Umbilical cord (tissue), 1 donor: ENCODE measurements at regions not wholly inside any gene's neighbourhood (a gene's known extent, or its start where the extent isn't known, plus 50 kb on each side); places are given as distances from the start of the nearest gene placed in this dataset.

Experiments
- DNase-seq: peaks from one replicate; pipeline ENCODE4 v3.0.0-alpha.2; 2015; ENCODE audit warnings: low spot score

DNA sequence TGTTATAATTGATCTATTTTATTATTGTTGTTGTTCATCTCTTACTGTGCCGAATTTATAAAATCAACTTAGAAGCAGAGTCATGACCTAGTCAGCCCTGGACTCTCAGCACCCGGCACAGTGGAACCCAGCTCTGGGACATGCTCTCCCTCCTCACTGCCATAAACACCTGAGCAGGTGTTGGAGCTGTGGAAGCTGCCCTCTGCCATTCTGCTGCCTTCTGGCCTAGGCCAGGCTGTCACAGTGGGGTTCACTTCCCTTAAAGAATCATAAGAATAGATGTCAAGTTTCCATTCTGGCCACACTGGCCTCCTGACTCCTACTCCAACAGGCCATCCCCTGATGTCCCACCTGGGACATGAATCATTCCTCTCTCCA is 192.2 kb downstream of the ZFP36L2 start:
- DNase-seq, result no peak

DNA sequence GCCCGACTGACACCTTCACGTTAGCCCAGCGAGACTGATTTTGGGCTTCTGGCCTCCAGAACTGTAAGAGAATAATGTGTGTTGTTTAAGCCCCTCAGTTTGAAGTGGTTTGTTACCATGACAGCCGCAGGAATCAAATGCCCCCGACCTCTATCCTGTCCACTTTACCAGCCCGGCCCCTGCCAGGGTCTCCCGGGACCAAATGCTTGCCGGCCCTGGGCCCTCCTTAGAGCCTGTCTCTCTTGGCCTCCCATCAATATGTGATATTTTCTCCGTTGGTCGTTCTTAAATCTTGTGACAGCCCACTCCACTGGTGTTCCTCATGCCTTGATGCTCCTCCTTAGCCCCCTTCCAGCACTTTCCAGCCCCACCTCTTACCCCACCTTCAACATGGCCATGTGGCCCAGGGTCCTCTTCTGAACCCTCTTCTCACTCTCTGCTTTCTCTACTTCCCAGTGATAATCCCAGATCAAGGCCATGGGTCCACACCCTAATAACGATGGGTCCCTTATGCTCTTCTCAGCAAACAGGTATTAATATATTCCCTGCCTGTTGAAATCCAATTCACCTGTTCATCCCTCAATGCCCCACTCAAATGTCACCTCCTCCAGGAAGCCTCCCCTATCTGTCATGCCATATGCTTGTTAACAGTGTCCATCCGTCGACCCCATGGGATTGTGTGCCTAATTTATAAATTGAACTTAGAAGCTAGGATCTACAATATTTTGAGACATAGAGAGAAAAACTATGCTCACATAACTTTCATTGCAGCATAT is 192.8 kb downstream of the ZFP36L2 start:
- no peak for DNase-seq

DNA sequence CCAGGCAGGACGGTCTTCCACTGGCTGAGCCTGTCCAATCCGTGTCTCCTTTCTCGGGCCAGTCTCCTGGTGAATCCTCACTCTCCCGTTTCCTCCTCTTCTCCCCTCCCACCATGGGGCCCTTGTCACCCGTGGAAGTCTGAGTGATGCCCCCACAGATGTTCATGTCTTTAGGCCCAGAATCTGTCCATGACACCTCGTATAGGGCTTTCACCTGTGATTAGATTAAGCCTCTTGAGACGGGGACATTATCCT is 193.5 kb downstream of the ZFP36L2 start:
- no peak for DNase-seq

DNA sequence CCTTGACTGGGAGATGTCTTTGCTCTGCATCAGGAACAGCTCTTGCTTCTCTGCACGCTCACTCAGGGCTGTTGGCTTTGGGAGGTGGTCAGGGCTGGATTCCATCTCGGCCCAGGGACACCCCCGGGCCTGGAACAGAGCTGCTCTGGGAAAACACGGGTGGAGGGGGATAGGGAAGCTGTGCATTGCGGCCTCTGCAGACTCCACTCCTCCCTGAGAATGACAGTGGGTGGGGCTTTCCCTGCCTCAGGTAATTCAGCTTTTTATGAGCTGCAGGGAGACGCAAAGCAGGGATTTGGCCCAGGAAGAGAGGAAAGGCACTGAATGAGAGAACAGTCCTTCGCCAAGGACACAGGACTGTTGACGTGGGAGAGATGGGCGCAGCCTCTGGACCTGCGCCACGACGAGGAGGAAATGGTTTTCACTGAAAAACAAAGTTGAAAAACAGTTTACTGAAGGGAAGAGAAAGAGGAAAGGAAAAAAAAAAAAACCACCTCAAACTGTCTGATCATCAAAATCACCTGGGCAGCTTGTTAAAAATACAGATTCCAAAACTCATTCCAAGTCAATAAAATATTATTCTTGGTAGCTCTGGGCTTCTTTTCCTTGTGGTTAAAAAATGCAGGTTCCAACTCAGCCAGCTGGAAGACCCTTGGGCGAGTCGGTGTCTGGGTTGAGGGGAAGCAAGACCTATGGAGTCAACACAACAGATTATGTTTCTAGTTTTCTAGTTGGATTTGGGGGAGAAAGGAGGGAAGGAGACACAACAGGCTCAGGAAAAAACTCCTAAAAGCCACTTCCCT is 194.0 kb downstream of the ZFP36L2 start:
- DNase-seq, result peak; percentile 91

DNA sequence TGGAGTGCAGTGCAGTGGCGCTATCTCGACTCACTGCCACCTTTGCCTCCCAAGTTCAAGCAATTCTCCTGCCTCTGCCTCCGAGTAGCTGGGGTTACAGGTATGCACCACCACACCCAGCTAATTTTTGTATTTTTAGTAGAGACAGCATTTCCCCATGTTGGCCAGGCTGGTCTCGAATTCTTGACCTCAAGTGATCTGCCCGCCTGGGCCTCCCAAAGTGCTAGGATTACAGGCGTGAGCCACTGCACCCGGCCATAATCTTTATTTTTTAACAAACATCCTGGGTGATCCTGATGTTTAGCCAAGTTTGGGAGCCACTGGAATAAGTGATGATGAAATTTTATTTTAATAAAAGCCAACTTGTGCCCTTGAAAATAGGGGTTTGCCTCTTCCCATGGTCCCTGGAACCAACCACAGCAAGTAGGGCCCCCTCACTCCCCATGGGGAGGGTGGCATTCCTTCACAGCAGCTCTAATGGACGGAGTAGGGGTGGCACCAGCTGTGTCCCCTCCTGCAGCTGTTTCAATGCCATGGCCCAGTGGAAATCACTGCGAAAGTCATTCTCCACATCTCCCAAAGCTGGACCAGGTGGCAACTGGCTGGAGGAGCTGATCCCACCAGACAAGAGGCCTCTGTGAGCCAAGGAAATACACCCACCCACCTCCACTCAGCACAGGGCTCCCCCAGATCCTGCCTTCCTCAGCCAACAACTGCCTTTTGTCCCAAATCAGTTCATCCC is 194.8 kb downstream of the ZFP36L2 start:
- DNase-seq, result no peak

DNA sequence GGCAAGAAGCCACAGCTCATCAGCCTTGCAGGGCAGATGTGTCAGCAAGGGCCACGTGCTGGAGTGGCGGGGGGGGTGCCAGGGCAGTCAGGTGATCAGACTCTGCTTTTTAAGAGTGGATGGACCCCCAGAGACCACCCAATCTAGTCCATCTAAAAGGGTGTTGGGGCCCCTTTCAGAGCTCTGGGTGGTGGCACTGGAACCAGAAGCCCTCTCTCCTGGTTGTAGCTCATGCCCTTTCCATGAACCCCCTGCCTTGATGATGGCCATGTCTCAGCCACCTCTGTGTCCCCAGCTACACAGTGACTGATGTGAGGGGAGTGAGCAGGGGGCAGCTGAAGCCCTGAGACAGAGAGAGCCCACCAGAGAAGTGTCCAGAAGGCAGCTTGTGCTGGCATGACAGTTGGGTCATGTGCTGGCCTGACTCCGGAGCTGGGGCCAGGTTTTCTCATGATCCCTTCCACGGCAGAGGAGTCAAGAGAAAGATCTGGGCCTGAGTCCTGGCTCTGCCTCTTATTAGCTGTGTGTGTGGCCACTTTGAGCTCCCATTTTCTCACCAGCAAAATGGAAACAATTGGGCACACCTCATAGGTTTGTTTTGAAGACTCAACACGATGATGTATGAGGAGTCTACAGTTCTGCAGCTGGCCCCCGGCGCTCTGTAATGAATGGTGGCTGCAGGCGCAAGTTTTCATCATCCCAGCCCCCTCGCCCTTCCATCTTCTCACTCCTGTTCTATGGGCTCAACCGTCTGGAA is 195.7 kb downstream of the ZFP36L2 start:
- DNase-seq, result no peak

DNA sequence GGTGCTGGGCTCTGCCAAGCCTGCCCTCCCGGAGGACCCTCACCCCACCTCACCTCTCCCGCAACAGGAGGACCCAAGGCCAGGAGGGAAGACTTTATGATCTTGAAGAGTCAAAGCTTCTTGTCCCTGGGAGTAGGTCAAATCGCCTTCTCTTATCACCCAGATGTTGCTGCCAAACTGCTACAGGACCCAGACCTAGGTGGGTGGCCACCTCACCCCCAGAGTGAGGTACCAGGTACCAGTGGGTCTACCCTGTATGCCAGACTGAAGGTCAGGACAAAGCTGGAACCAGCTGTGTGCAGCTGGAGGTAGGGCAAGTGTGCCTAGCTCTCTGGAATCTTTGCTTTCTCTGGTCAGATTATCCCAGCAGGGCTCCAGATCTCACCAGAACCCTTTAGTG is 197.2 kb downstream of the ZFP36L2 start:
- DNase-seq, result no peak

DNA sequence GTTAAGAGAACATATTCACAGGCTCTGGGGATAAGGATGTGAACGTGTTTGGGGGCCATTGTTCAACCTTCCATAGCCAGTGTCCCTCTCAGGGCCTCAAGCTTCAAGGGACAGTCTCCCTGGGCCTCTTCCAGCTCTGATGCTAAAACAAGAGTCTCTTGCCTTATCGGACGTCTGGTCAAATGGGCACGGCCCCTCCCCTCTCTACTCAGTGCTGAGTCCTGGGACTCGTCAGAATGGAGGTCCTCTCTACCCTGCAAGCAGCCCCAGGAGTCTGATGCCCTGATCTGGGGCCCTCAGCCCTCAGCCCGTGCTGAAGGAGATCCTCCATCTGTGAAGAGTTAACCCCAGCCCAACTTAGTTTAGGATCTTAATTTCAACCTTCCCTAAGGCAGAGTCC is 198.2 kb downstream of the ZFP36L2 start:
- no peak for DNase-seq

DNA sequence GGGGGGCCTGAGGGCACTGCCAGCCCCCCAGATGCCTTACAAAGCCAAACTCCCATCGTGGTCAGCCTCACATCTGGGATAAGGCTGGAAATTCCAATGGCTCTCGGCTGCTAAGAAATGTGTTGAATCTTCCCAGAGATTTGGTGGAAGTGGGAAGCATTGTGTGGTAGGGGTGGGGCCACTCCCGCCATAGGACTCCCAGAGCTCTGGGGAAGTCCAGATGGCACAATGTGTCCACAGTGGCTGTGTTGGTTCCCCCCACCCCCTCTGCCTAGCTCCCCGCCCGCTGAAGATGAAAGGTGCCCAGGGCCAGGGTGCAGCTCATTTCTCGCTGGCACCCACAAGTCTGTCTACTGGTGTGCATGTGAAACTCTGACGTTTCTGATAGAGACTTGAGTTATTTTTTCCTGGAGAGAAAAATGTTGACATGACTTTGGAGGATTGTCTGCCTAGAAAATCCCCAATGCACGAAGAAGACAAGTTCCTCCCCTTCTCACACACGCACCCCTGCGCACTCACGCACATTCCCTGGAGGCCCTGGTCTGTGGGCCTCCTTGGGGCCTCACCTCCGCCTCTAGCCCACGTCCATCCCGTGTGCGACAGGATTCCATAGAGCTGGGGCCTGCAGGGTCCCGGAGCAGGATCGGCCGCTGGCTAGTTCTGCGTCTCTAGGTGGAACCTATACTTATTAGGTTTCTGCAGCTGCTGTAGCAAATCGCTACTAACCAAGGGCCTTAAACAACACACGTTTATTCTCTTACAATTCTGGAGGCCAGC is 199.1 kb downstream of the ZFP36L2 start:
- DNase-seq, result peak; percentile 72

DNA sequence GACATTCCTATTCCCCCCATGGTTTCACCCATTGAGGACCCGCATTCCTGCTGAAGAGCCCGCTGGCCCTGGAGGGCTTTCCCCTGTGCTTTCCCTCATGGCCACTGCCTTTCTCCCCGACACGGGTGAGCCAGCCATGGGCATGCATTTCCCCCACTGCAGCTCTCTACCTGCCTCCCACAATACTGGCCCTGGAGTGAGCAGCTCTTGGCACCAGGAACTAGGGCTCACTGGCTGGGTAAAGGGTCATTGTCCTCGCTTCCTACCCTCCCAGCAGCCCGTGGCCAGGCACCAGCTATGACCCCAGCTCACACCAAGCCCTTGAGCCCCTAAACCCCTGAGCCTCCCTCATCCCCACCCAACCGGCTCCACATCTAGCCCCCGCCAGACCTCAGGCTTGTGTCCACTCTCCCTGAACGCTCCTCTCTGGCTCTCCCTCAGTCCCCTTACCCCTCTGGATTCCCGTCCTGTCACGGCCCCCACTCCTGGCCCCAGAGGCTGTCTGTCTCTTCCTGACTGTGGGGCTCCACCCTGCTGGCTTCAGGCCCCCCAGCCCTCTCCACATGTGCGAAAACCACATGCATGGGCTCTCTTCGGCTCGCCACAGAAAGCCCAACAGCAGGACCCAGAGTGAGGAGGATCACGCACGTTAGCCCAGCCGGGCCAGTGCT is 199.8 kb downstream of the ZFP36L2 start:
- peak; percentile 52 for DNase-seq

DNA sequence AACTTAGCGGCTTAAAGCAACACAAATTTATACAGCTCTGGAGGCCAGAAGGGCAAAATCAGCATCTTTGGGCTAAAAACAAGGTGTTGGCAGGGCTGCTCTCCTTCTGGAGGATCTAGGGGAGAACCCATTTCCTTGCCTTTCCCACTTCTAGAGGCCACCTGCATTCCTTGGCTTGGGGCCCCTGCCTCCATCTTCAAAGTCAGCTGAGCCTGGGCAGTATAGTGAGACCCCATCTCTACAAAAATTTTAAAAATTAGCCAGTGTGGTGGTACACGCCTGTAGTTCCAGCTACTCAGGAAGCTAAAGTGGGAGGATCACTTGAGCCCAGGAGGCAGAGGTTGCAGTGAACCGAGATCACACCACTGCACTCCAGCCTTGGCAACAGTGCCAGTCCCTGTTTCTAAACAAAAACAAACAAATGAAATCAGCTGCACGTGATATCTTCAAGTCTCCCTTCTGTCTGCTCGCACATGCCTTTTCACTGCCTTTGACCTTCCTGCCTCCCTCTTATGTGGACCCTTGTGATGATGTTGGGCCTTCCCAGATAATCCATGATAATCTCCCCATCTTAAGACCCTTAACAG is 200.6 kb downstream of the ZFP36L2 start:
- no peak for DNase-seq

DNA sequence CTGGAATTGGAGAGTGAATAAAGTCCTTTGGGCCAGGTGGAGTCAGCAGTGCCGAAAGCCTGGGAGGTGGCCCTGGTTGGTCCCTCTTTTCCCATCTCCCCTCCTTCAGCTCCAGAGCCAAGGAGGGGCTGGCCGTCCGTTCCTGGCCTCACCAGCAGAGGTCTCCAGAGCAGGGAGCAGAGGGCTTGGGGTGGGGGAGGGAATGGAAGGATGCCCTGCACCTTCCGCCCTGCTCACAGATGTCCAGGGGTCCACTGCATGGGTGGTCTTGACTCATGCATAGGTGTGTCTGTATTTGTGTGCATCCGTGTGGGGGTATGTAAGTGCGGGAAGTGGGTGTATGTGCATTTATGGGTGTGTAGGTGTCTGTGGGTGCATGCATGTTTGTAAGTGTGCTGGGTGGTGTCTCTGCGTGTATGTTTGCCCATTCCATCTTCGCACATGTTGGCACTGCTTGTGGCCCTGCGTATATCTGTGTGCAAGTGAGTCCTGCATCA is 201.8 kb downstream of the ZFP36L2 start:
- peak; percentile 74 for DNase-seq

DNA sequence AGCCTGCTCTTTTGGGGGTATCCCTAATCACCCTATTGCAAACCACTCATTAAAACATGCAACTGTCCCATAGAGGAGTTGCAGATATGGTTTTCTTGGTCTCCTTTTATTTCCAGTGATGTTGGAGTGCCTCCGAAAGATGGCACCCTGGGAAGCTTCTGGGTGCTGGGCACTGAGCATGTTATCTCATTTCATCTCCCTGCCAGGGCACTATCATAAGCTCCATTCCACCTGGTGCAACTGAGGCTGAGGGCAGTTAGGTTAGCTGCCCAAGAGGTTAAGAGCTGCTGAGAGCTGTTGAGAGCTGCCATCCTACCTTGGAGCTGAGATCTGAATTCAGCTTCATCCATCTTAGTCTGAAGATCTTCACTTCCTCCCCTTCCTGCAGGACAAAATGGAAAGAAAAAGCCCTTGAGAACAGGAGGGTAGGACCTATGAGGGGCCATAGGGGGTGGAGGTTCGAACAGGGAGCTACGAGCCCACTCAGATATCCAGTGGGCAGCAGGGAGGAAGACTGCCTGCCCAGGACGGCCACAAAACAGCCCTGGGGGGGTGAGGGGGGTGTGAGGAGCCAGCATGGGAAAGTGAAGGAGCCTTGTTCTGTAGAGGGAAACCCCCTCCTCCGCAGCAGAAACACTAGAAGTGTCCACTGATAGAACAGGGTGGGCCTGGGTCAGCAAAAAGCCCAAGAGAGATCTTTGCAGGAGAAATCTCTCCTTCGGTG is 202.5 kb downstream of the ZFP36L2 start:
- DNase-seq, result no peak

DNA sequence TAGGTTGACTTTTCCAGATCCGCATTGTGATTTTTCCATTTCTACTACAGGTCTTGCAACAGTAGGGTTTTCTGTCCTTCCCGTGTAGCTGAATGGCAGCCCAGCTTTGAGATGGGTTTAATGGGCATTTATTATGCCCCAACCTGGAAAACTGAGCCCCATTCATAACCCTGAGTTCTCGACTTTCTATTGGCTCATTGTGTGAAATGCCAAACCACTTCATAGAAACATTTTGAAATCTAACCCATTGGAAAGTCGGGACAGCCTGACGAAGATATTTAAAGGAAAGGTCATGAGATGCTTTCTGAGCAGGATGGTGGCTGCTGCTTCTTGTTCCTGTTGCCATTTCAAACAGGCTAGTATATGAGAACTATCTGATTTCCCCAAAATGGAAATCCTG is 203.5 kb downstream of the ZFP36L2 start:
- no peak for DNase-seq

DNA sequence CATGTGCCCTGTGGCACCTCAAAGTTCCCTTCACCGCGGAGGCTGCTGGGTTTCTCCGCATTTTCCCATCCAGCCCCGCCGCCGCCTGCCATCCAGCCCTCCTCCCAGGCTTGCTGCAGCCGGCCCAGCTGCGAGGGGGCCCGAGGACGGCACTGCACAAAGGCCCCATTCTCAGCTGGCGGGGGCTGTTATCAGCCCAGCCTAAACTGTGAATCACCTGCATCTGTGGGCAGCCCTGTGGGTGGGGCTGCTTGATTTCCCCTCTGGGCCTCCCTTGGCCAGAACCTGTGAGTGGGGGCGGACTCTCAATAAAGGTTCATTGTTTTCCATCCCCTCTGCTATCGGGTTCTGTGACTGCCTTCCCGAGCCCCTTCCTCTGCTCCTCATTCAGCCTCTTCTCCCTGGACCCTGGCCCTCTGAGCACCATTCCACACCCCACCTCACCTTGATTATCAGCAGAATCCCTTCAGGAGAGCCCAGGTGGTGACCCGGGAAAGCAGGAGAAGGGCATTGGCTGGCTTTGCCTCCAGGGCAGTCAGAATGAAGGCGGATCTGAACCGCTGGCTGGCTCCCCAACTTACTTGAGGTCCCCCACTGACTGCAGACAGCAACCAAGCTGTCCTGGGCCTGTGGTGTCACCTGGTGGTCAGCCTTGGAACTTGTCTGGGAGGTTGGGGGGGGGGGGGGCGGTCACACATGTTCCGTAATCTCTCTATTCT is 204.5 kb downstream of the ZFP36L2 start:
- no peak for DNase-seq

DNA sequence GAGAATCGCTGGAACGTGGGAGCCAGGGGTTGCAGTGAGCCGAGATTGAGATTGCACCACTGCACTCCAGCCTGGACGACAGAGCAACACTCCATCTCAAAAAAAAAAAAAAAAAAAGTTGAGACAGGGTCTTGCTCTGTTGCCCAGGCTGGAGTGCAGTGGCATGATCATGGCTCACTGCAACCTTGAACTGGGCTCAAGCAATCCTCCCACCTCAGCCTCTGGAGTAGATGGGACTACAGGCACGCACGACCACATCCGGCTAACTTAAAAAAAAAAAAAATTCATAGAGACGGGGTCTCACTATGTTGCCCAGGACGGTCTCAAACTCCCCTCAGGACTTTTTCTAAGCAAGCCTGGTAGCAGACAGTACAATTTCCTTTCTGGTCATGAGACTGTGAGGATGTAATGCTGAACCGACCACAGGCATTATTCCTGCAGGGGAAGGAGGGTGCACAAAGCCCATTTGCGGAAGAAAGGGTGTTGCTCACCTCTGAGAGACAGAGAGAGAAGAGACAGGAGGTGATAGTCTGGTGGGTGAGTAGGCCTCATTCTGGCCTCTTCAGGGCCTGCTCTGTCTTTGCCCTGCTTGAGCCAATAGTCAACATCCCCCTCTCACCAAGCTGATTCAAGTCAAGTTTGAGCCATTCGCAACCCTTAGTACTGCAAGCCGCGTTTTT is 205.3 kb downstream of the ZFP36L2 start:
- no peak for DNase-seq

DNA sequence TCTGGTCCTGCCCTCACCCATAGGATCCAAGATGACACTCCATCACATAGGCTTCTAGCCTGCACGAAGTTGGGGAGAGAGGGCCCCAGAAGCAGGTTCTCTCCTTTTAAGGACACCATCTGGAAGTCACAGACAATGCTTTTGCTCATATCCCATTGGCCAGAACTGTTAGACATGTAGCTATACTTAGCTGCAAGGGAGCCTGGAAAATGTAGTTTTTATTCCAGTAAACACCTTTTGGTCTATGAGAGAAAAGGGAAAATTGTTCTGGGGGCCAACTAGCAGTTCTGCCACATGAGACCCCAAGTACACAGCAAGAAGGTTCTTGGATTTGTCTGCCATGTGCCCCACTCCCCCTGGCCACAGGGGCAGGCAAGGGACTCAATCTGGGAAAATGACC is 206.1 kb downstream of the ZFP36L2 start:
- no peak for DNase-seq

DNA sequence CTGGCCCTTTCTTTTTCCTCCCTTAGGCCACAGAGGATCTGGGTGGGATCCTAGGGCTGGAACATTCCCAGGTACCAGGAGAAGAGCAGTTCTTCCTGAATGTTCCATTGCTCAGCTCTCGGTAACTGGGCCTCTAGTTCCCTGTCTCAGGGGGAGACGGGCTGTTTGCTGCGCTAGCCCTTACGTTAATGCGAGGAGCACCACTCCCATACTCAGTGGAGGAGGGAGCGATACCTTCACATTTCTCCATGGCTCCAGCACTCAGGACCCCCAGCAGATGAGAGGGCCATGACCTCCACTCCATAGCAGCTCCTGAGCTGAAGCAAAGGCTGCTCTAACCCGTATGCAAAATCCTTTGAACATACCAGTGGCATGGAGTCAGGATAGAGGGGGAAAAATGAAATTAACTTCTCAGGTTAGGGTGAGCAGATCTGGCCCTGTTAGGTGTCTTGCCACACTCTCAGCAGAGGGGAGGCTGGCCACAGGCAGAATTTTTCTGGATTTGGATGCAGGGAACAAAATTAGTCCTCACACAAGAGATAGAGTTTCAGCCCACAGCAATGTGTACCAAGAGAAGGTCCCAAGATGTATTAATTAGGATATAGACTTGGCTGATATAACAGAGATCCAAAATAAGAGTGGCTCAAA is 206.7 kb downstream of the ZFP36L2 start:
- DNase-seq, result no peak
